ENCODE measurements at regions not wholly inside any gene's neighbourhood (a gene's known extent, or its start where the extent isn't known, plus 50 kb on each side); places are given as distances from the start of the nearest gene placed in this dataset.

- TF ChIP-seq ZNF407 (CRISPR knock-in tag; IDR thresholded peaks at IDR 0.05; ENCODE audit: not compliant biosample characterization) (no peak), ZNF33A (CRISPR knock-in tag; IDR thresholded peaks at IDR 0.05; ENCODE audit: borderline replicate concordance) (no peak), RELA (CRISPR knock-in tag; IDR thresholded peaks at IDR 0.05) (no peak), HNF1B (CRISPR knock-in tag; IDR thresholded peaks at IDR 0.05) (no peak), SP140L (CRISPR knock-in tag; IDR thresholded peaks at IDR 0.05; ENCODE audit: borderline replicate concordance) (no peak), GPN1 (CRISPR knock-in tag; IDR thresholded peaks at IDR 0.05; ENCODE audit: borderline replicate concordance) (no peak)
Observed at GRCh38 chr9:75624998-75625397, 265.5 kb upstream of the PCSK5 start (continued).
